Fibroblast of lung (primary cell): ENCODE measurements at regions not wholly inside any gene's neighbourhood (a gene's known extent, or its start where the extent isn't known, plus 50 kb on each side); places are given as distances from the start of the nearest gene placed in this dataset.

Experiments
- DNase-seq, 2 donors: peaks; one replicate each; pipeline versions ENCODE4 v3.0.0 to v3.0.0-alpha.2; 2010; ENCODE audit warnings: low read depth in 2 of 2
- H2AFZ ChIP-seq: 2 replicates; pipeline ENCODE4 v1.5.1; 2012; ENCODE audit warnings: low read length, control low read depth, inconsistent platforms
- H3K27ac ChIP-seq: 2 replicates; pipeline ENCODE4 v1.5.1; 2011; ENCODE audit warnings: low read length, control low read depth; ENCODE audit not compliant: insufficient read depth
- H3K27me3 ChIP-seq: 2 replicates; pipeline ENCODE4 v1.5.1; 2011; ENCODE audit warnings: mild to moderate bottlenecking, low read length; ENCODE audit not compliant: control insufficient read depth, insufficient read depth
- H3K36me3 ChIP-seq: 2 replicates; pipeline ENCODE4 v1.5.1; 2011; ENCODE audit warnings: low read length; ENCODE audit not compliant: control insufficient read depth, insufficient read depth
- H3K4me1 ChIP-seq: 2 replicates; pipeline ENCODE4 v1.5.1; 2011; ENCODE audit warnings: low read length; ENCODE audit not compliant: control insufficient read depth, insufficient read depth; ENCODE audit errors: extremely low read depth
- H3K4me2 ChIP-seq: 2 replicates; pipeline ENCODE4 v1.5.1; 2011; ENCODE audit warnings: low read length, control low read depth; ENCODE audit not compliant: insufficient read depth; ENCODE audit errors: extremely low read depth
- H3K4me3 ChIP-seq, 4 experiments: fragments of 200-600 bp in 1 of 4; sonication (generic) in 1 of 4; replicated peaks in 1 of 4; 2 replicates each; pipeline ENCODE4 v1.5.1; 2011 to 2016; ENCODE audit warnings: low read length in 4 of 4, low read depth in 3 of 4, mild to moderate bottlenecking in 3 of 4, control low read depth in 2 of 4, inconsistent platforms in 1 of 4, mixed read lengths in 1 of 4; ENCODE audit not compliant: insufficient read depth in 1 of 4; ENCODE audit errors: control extremely low read depth in 1 of 4
- H3K79me2 ChIP-seq: 2 replicates; pipeline ENCODE4 v1.5.1; 2012; ENCODE audit warnings: mild to moderate bottlenecking, low read length, inconsistent platforms; ENCODE audit not compliant: control insufficient read depth, insufficient read depth
- H3K9ac ChIP-seq: 2 replicates; pipeline ENCODE4 v1.5.1; 2011; ENCODE audit warnings: mild to moderate bottlenecking, low read length, control low read depth; ENCODE audit not compliant: insufficient read depth
- H3K9me3 ChIP-seq: 2 replicates; pipeline ENCODE4 v1.5.1; 2012; ENCODE audit warnings: low read depth, low read length; ENCODE audit not compliant: control insufficient read depth, insufficient read depth
- H4K20me1 ChIP-seq: 2 replicates; pipeline ENCODE4 v1.5.1; 2011; ENCODE audit warnings: low read length; ENCODE audit not compliant: control insufficient read depth, insufficient read depth; ENCODE audit errors: extremely low read depth
- EZH2 ChIP-seq: IDR thresholded peaks from 2 replicates; pipeline ENCODE4 v1.5.1; 2012; ENCODE audit warnings: low read length, control low read depth, mild to moderate bottlenecking; ENCODE audit errors: missing control alignments
- TF ChIP-seq, protein P1 (sequence below), 2 donors: IDR thresholded peaks in 1 of 2; conservative IDR thresholded peaks in 1 of 2; 1 replicate in 1 of 2; 2 replicates in 1 of 2; pipeline ENCODE4 v1.5.1; 2011 to 2012; ENCODE audit warnings: low read length in 2 of 2, control low read depth in 1 of 2, inconsistent platforms in 1 of 2, low read depth in 1 of 2, mild to moderate bottlenecking in 1 of 2

DNA sequence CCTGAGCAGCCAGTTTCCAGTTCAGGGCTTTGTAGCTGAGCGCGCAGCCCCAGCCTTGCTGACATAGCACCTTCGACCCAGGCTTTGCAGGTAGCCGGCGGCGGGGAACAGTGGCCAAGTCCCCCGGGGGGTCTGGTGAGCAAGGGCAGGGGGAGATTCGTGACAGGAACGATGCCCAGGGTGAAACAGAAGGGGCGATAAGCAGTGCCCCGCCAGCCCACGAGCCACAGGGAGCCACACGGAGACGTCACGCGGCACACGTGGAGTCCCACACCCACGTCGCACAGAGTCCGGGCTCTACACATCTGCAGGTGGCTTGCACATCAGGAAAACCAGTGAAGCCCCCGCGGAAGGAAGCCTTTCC is 127.2 kb downstream of the SOX1 start:
- Histone ChIP-seq H3K79me2 (no peaks in the 10 kb centered on the region), H3K27me3 (no peaks in the 10 kb centered on the region), H2AFZ (no peak overlapping the region), H3K9ac (no peak overlapping the region), H3K4me1 (no peaks in the 10 kb centered on the region), H3K9me3 (no peaks in the 10 kb centered on the region), H3K27ac (no peak overlapping the region), H4K20me1 (no peaks in the 10 kb centered on the region), H3K4me2 (no peak overlapping the region), H3K4me3 (no peak overlapping the region), H3K36me3 (no peaks in the 10 kb centered on the region)
- TF ChIP-seq EZH2: no peak
- TF ChIP-seq, protein P1, sequence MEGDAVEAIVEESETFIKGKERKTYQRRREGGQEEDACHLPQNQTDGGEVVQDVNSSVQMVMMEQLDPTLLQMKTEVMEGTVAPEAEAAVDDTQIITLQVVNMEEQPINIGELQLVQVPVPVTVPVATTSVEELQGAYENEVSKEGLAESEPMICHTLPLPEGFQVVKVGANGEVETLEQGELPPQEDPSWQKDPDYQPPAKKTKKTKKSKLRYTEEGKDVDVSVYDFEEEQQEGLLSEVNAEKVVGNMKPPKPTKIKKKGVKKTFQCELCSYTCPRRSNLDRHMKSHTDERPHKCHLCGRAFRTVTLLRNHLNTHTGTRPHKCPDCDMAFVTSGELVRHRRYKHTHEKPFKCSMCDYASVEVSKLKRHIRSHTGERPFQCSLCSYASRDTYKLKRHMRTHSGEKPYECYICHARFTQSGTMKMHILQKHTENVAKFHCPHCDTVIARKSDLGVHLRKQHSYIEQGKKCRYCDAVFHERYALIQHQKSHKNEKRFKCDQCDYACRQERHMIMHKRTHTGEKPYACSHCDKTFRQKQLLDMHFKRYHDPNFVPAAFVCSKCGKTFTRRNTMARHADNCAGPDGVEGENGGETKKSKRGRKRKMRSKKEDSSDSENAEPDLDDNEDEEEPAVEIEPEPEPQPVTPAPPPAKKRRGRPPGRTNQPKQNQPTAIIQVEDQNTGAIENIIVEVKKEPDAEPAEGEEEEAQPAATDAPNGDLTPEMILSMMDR (conservative IDR thresholded peaks at IDR 0.05 in 1 of 2, IDR thresholded peaks at IDR 0.05 in 1 of 2; ENCODE audit: low read depth in 1 of 2, low read length in 2 of 2): no peak
- no peak for DNase-seq

DNA sequence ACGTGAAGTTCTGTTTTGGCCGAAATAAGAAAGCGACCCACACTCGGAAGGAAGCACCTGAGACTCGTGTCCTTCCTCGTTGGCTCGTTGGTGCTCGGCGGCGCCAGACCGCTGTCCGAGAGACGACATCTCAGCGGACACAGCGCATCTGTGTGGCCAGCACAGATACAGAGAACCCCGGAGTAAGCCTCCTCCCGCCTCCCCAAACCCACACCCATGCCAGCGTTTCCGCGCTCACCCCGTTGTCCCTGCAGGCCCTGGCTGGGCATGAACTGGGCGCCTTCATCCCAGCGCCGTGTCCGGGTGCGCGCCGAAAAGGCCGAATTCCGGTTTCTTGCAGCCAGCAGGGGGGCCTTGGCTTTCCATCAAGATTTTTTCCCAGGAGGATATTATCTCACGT is 127.6 kb downstream of the SOX1 start:
- Histone ChIP-seq H3K27me3 (no peaks in the 10 kb centered on the region), H3K79me2 (no peaks in the 10 kb centered on the region), H3K36me3 (no peaks in the 10 kb centered on the region), H3K27ac (no peak overlapping the region), H3K4me1 (no peaks in the 10 kb centered on the region), H3K4me3 (no peak overlapping the region), H3K4me2 (no peak overlapping the region), H3K9ac (no peak overlapping the region), H4K20me1 (no peaks in the 10 kb centered on the region), H3K9me3 (no peaks in the 10 kb centered on the region), H2AFZ (no peak overlapping the region)
- no peak for DNase-seq
- TF ChIP-seq EZH2: no peak
- TF ChIP-seq, protein P1 (conservative IDR thresholded peaks at IDR 0.05 in 1 of 2, IDR thresholded peaks at IDR 0.05 in 1 of 2; ENCODE audit: low read depth in 1 of 2, low read length in 2 of 2): no peak

DNA sequence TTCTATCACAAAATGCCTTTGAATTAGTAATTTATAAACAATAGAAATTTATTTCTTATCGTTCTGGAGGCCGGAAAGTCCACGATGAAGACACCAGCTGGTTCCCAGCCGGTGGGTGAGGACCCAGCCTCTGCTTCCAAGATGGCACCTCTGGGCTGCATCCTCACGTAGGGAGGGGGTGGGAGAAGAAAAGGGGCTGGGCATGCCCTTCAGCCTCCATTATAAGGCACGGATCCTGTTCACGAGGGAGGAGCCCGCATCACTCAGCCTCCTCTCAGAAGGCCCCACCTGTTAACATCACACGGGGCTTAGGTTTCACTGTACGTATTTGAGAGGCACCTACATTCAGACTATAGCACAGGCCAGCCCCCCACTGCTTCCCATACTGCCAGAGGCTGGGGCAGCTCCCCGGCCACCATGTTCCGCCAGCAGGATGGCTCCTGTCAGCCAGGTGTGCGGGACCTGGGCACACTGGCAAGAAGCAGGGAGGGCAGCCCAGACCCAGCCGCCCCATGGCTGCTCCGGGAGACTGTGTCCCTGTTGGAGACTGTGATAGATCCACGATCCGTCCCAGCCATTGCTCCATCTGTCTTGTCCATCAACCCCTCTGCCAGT is 131.6 kb downstream of the SOX1 start:
- H3K27me3 ChIP-seq: no peaks in the 10 kb centered on the region
- TF ChIP-seq EZH2: no peak
- TF ChIP-seq, protein P1 (conservative IDR thresholded peaks at IDR 0.05 in 1 of 2, IDR thresholded peaks at IDR 0.05 in 1 of 2; ENCODE audit: low read depth in 1 of 2, low read length in 2 of 2): no peak
- H3K4me3 ChIP-seq: no peak overlapping the region
- no peak overlapping the region for H3K4me2 ChIP-seq
- H3K36me3 ChIP-seq: no peaks in the 10 kb centered on the region
- DNase-seq: no peak
- H4K20me1 ChIP-seq: no peaks in the 10 kb centered on the region
- no peaks in the 10 kb centered on the region for H3K79me2 ChIP-seq
- H3K9ac ChIP-seq: no peak overlapping the region
- H2AFZ ChIP-seq: no peak overlapping the region
- no peak overlapping the region for H3K27ac ChIP-seq
- no peaks in the 10 kb centered on the region for H3K9me3 ChIP-seq
- H3K4me1 ChIP-seq: no peaks in the 10 kb centered on the region
